ENCODE measurements at regions not wholly inside any gene's neighbourhood (a gene's known extent, or its start where the extent isn't known, plus 50 kb on each side); places are given as distances from the start of the nearest gene placed in this dataset.

DNA sequence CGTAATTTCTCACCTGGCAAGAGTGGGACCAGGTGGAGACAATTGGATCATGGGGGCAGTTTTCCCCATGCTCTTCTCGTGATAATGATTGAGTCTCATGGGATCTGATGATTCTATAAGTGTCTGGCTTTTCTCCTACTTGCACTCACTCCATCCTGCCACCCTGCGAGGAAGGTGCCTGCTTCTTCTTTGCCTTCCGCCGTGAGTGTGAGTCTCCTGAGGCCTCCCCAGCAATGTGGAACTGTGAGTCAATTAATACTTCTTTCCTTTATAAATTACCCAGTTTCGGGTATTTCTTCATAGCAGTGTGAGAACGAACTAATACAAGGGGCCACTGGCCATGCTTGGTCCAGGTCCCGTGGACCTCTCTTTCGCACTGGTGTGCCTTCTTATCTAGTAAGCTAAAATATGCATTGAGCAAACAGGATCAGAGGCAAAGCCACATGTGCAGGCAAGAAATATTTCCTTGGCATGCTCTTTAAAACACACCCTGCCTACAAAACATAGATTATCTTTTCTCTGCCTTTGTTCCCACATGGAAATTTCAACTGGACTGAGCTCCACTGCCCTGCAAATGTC, 821.1 kb downstream of the TRIB2 start:
- no peak overlapping the region for H3K9ac ChIP-seq (ENCODE audit: control insufficient read depth, extremely low read depth, insufficient read depth, low read length)
- H3K4me2 ChIP-seq (ENCODE audit: control insufficient read depth, extremely low read depth, insufficient read depth, low read depth, low read length), result peak overlapping the region; percentile 0
- dilution Hi-C loops (cut with MboI; ENCODE audit: extremely low pct_ligation_motif_present, low sequenced_read_pairs), result no loop called here
- H3K79me2 ChIP-seq (ENCODE audit: control insufficient read depth, insufficient read depth, low read length), result no peaks in the 10 kb centered on the region
- H3K9me3 ChIP-seq (ENCODE audit: control insufficient read depth, low read depth, low read length), result no peaks in the 10 kb centered on the region
- peaks cover 3% of the 10 kb centered on the region for H3K4me1 ChIP-seq (ENCODE audit: control insufficient read depth, extremely low read depth, insufficient read depth, low read length)
- no peaks in the 10 kb centered on the region for H3K36me3 ChIP-seq (ENCODE audit: control insufficient read depth in 2 of 2, extremely low read depth in 1 of 2, insufficient read depth in 2 of 2, low read length in 2 of 2)
- H3K27ac ChIP-seq (ENCODE audit: control insufficient read depth, insufficient read depth, low read length), result no peak overlapping the region
- TF ChIP-seq, protein P1, sequence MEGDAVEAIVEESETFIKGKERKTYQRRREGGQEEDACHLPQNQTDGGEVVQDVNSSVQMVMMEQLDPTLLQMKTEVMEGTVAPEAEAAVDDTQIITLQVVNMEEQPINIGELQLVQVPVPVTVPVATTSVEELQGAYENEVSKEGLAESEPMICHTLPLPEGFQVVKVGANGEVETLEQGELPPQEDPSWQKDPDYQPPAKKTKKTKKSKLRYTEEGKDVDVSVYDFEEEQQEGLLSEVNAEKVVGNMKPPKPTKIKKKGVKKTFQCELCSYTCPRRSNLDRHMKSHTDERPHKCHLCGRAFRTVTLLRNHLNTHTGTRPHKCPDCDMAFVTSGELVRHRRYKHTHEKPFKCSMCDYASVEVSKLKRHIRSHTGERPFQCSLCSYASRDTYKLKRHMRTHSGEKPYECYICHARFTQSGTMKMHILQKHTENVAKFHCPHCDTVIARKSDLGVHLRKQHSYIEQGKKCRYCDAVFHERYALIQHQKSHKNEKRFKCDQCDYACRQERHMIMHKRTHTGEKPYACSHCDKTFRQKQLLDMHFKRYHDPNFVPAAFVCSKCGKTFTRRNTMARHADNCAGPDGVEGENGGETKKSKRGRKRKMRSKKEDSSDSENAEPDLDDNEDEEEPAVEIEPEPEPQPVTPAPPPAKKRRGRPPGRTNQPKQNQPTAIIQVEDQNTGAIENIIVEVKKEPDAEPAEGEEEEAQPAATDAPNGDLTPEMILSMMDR (optimal IDR thresholded peaks at IDR 0.05 in 1 of 3, IDR thresholded peaks at IDR 0.05 in 1 of 3, conservative IDR thresholded peaks at IDR 0.05 in 1 of 3; ENCODE audit: extremely low read depth in 1 of 3, insufficient read depth in 2 of 3, low read length in 3 of 3), result no peak
- TF ChIP-seq EZH2 (IDR thresholded peaks at IDR 0.05; ENCODE audit: low read length), result no peak
- DNase-seq (ENCODE audit: low read depth, low spot score) (no peak), FAIRE-seq (peak; percentile 43)
- H3K9me1 ChIP-seq (ENCODE audit: control insufficient read depth, extremely low read depth, insufficient read depth, low read length), result no peaks in the 10 kb centered on the region
- H3K4me3 ChIP-seq (ENCODE audit: control insufficient read depth in 2 of 3, extremely low read depth in 1 of 3, insufficient read depth in 2 of 3, low read depth in 1 of 3, low read length in 3 of 3), result no peak overlapping the region
- H2AFZ ChIP-seq (ENCODE audit: control insufficient read depth, low read length), result peak overlapping the region; percentile 40
- no peaks in the 10 kb centered on the region for H3K27me3 ChIP-seq (ENCODE audit: control insufficient read depth, extremely low read depth, insufficient read depth, low read length)
- H4K20me1 ChIP-seq (ENCODE audit: control insufficient read depth, extremely low read depth, insufficient read depth, low read length), result no peaks in the 10 kb centered on the region

DNA sequence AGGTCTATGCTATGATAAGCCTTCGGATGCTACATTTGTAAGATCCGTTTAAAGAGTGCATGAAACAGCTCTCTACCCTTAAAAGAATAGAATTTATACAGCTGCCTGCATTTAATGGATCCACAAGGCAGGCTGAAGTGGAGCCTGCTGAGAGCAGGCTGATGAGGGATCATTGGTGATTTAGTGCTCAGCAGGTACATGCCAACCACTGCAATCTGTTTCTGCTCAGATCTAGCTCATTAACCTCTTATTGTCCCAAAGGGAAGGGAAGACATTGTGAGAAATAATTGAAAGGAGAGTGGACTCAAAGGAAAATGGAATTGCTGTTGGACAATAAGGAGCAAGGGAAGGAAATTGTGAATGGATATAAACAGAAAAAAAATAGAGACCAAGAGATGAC, 822.6 kb downstream of the TRIB2 start:
- Histone ChIP-seq H3K27ac (ENCODE audit: control insufficient read depth, insufficient read depth, low read length) (no peak overlapping the region), H3K79me2 (ENCODE audit: control insufficient read depth, insufficient read depth, low read length) (no peaks in the 10 kb centered on the region), H3K9me1 (ENCODE audit: control insufficient read depth, extremely low read depth, insufficient read depth, low read length) (no peaks in the 10 kb centered on the region), H3K27me3 (ENCODE audit: control insufficient read depth, extremely low read depth, insufficient read depth, low read length) (no peaks in the 10 kb centered on the region), H3K4me3 (ENCODE audit: control insufficient read depth in 2 of 3, extremely low read depth in 1 of 3, insufficient read depth in 2 of 3, low read depth in 1 of 3, low read length in 3 of 3) (no peak overlapping the region), H3K9me3 (ENCODE audit: control insufficient read depth, low read depth, low read length) (no peaks in the 10 kb centered on the region), H3K4me1 (ENCODE audit: control insufficient read depth, extremely low read depth, insufficient read depth, low read length) (peaks cover 3% of the 10 kb centered on the region), H3K4me2 (ENCODE audit: control insufficient read depth, extremely low read depth, insufficient read depth, low read depth, low read length) (no peak overlapping the region), H3K36me3 (ENCODE audit: control insufficient read depth in 2 of 2, extremely low read depth in 1 of 2, insufficient read depth in 2 of 2, low read length in 2 of 2) (no peaks in the 10 kb centered on the region), H4K20me1 (ENCODE audit: control insufficient read depth, extremely low read depth, insufficient read depth, low read length) (no peaks in the 10 kb centered on the region), H3K9ac (ENCODE audit: control insufficient read depth, extremely low read depth, insufficient read depth, low read length) (no peak overlapping the region), H2AFZ (ENCODE audit: control insufficient read depth, low read length) (no peak overlapping the region)
- dilution Hi-C loops (cut with MboI; ENCODE audit: extremely low pct_ligation_motif_present, low sequenced_read_pairs), result no loop called here
- TF ChIP-seq, protein P1 (optimal IDR thresholded peaks at IDR 0.05 in 1 of 3, IDR thresholded peaks at IDR 0.05 in 1 of 3, conservative IDR thresholded peaks at IDR 0.05 in 1 of 3; ENCODE audit: extremely low read depth in 1 of 3, insufficient read depth in 2 of 3, low read length in 3 of 3), result no peak
- DNase-seq (ENCODE audit: low read depth, low spot score) (no peak), FAIRE-seq (no peak)
